ENCODE measurements at regions not wholly inside any gene's neighbourhood (a gene's known extent, or its start where the extent isn't known, plus 50 kb on each side); places are given as distances from the start of the nearest gene placed in this dataset.

GRCh38 chr4:83885256-83886182 is 349.6 kb downstream of the GPAT3 start:
- no peaks in the 10 kb centered on the region for H3F3A ChIP-seq (ENCODE audit: insufficient read depth)
- no peaks in the 10 kb centered on the region for H3K9me2 ChIP-seq (replicated peaks; ENCODE audit: insufficient read depth, low read length)
- no peaks in the 10 kb centered on the region for H3K79me2 ChIP-seq (ENCODE audit: insufficient read depth, low read length)
- no peak overlapping the region for H3K9ac ChIP-seq (ENCODE audit: low read length)
- no peaks in the 10 kb centered on the region for H4K20me1 ChIP-seq (ENCODE audit: low read depth, low read length)
- TF ChIP-seq EZH2phosphoT487 (conservative IDR thresholded peaks at IDR 0.05; ENCODE audit: low read length) (no peak), CTCF (IDR thresholded peaks at IDR 0.05; ENCODE audit: insufficient read depth, low read length, poor library complexity, severe bottlenecking) (no peak)
- H3K27ac ChIP-seq (ENCODE audit: low read depth, low read length): no peak overlapping the region
- H3K4me2 ChIP-seq (ENCODE audit: low read depth, low read length, poor library complexity, severe bottlenecking): no peak overlapping the region
- no peaks in the 10 kb centered on the region for H3K9me3 ChIP-seq (ENCODE audit: insufficient read depth, low read length)
- no peak overlapping the region for H3K4me3 ChIP-seq (ENCODE audit: insufficient read depth, low read length, poor library complexity, severe bottlenecking)
- no peaks in the 10 kb centered on the region for H3K27me3 ChIP-seq (ENCODE audit: low read length)
- no peak overlapping the region for H2AFZ ChIP-seq (ENCODE audit: low read depth, low read length, severe bottlenecking)
- no peaks in the 10 kb centered on the region for H3K36me3 ChIP-seq (ENCODE audit: low read length)

- Histone ChIP-seq H3K9me2 (replicated peaks; ENCODE audit: insufficient read depth, low read length) (no peaks in the 10 kb centered on the region), H3K79me2 (ENCODE audit: insufficient read depth, low read length) (no peaks in the 10 kb centered on the region), H3K27ac (ENCODE audit: low read depth, low read length) (no peak overlapping the region), H3K4me3 (ENCODE audit: insufficient read depth, low read length, poor library complexity, severe bottlenecking) (no peak overlapping the region), H3K36me3 (ENCODE audit: low read length) (no peaks in the 10 kb centered on the region), H4K20me1 (ENCODE audit: low read depth, low read length) (no peaks in the 10 kb centered on the region), H2AFZ (ENCODE audit: low read depth, low read length, severe bottlenecking) (no peak overlapping the region), H3K9ac (ENCODE audit: low read length) (no peak overlapping the region), H3K4me2 (ENCODE audit: low read depth, low read length, poor library complexity, severe bottlenecking) (no peak overlapping the region), H3K9me3 (ENCODE audit: insufficient read depth, low read length) (no peaks in the 10 kb centered on the region), H3K27me3 (ENCODE audit: low read length) (no peaks in the 10 kb centered on the region), H3F3A (ENCODE audit: insufficient read depth) (no peaks in the 10 kb centered on the region)
- TF ChIP-seq EZH2phosphoT487 (conservative IDR thresholded peaks at IDR 0.05; ENCODE audit: low read length): no peak
- TF ChIP-seq CTCF (IDR thresholded peaks at IDR 0.05; ENCODE audit: insufficient read depth, low read length, poor library complexity, severe bottlenecking): no peak
These were observed 340.1 kb downstream of the GPAT3 start for GRCh38 chr4:83876047-83876446.

GRCh38 chr4:83875437-83875836 is 339.5 kb downstream of the GPAT3 start:
- H3K36me3 ChIP-seq (ENCODE audit: low read length): no peaks in the 10 kb centered on the region
- H3K4me3 ChIP-seq (ENCODE audit: insufficient read depth, low read length, poor library complexity, severe bottlenecking): no peak overlapping the region
- no peaks in the 10 kb centered on the region for H3F3A ChIP-seq (ENCODE audit: insufficient read depth)
- H3K4me2 ChIP-seq (ENCODE audit: low read depth, low read length, poor library complexity, severe bottlenecking): no peak overlapping the region
- H3K9me2 ChIP-seq (replicated peaks; ENCODE audit: insufficient read depth, low read length): no peaks in the 10 kb centered on the region
- no peaks in the 10 kb centered on the region for H3K79me2 ChIP-seq (ENCODE audit: insufficient read depth, low read length)
- H4K20me1 ChIP-seq (ENCODE audit: low read depth, low read length): no peaks in the 10 kb centered on the region
- no peak overlapping the region for H3K27ac ChIP-seq (ENCODE audit: low read depth, low read length)
- no peaks in the 10 kb centered on the region for H3K27me3 ChIP-seq (ENCODE audit: low read length)
- no peak overlapping the region for H2AFZ ChIP-seq (ENCODE audit: low read depth, low read length, severe bottlenecking)
- H3K9ac ChIP-seq (ENCODE audit: low read length): no peak overlapping the region
- no peak for TF ChIP-seq CTCF (IDR thresholded peaks at IDR 0.05; ENCODE audit: insufficient read depth, low read length, poor library complexity, severe bottlenecking)
- no peaks in the 10 kb centered on the region for H3K9me3 ChIP-seq (ENCODE audit: insufficient read depth, low read length)

All from SU-DHL-6 (cell line).